22Rv1 (cell line): ENCODE measurements at regions not wholly inside any gene's neighbourhood (a gene's known extent, or its start where the extent isn't known, plus 50 kb on each side); places are given as distances from the start of the nearest gene placed in this dataset.

Experiments
- ZFX ChIP-seq: fragments of 450-650 bp; IDR thresholded peaks from 2 replicates; pipeline ENCODE4 v1.6.1; 2017; ENCODE audit warnings: antibody characterized with exemption, borderline replicate concordance
- TF ChIP-seq, protein P1 (sequence below): fragments of 450-650 bp; IDR thresholded peaks from 2 replicates; pipeline ENCODE4 v1.5.1; 2017; ENCODE audit warnings: mild to moderate bottlenecking

- TF ChIP-seq, protein P1, sequence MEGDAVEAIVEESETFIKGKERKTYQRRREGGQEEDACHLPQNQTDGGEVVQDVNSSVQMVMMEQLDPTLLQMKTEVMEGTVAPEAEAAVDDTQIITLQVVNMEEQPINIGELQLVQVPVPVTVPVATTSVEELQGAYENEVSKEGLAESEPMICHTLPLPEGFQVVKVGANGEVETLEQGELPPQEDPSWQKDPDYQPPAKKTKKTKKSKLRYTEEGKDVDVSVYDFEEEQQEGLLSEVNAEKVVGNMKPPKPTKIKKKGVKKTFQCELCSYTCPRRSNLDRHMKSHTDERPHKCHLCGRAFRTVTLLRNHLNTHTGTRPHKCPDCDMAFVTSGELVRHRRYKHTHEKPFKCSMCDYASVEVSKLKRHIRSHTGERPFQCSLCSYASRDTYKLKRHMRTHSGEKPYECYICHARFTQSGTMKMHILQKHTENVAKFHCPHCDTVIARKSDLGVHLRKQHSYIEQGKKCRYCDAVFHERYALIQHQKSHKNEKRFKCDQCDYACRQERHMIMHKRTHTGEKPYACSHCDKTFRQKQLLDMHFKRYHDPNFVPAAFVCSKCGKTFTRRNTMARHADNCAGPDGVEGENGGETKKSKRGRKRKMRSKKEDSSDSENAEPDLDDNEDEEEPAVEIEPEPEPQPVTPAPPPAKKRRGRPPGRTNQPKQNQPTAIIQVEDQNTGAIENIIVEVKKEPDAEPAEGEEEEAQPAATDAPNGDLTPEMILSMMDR, result no peak
- no peak for TF ChIP-seq ZFX
Measured at GRCh38 chr12:104858611-104859543, 99.2 kb downstream of the SLC41A2 start.
